ENCODE measurements at regions not wholly inside any gene's neighbourhood (a gene's known extent, or its start where the extent isn't known, plus 50 kb on each side); places are given as distances from the start of the nearest gene placed in this dataset.

DNA sequence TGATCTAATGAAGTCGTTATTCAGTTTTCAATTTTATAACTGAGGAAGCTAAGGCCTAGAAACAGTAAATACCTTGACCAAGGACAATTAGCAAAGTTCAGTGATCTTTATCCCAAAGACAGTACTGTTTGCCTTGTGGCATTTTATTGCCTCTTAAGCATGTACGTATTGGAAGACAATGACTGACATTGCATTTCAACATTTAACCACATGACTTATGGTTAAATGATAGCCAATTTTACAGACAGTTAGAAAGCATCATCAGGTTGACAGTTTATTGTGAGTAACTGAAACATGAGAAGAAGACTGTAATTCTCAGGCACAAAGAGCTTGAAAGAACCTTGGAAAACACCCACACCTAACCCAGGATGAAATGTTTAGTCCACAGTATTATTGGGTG, 390.8 kb upstream of the ZNF385D start:
- no peaks in the 10 kb centered on the region for H3K36me3 ChIP-seq (ENCODE audit: control insufficient read depth, insufficient read depth, low read length)
- H3K4me3 ChIP-seq (ENCODE audit: low read depth, low read length) = no peak overlapping the region
- no peaks in the 10 kb centered on the region for H3K27me3 ChIP-seq (ENCODE audit: control insufficient read depth, insufficient read depth, low read length)
- CTCF ChIA-PET = no interaction called here
- no peak for TF ChIP-seq CTCF (IDR thresholded peaks at IDR 0.05; ENCODE audit: insufficient read depth, low read depth, low read length)
- no peak for DNase-seq (ENCODE audit: low read depth)
- POLR2A ChIA-PET = no interaction called here

DNA sequence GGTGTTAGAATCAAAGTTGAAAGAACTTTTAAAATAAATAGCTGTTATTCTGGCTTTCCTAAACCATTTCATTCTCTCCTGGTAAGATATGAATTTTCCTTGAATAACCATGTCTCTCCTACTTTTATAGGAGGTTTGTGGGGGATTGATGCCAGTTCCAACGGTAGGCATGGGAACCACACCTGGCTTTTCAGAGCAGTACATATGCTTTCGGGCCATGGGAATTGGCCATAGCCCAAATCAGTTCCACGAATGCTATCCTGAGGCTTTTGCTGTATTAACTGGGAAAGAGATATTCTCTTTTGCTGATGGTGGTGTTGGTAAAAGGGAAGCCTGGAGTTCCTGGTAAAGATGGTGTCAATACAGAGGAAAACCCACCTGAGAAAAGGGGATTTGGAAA, 396.2 kb upstream of the ZNF385D start:
- ChIA-PET CTCF (no interaction called here), POLR2A (no interaction called here)
- H3K27me3 ChIP-seq (ENCODE audit: control insufficient read depth, insufficient read depth, low read length) = no peaks in the 10 kb centered on the region
- no peak for DNase-seq (ENCODE audit: low read depth)
- TF ChIP-seq CTCF (IDR thresholded peaks at IDR 0.05; ENCODE audit: insufficient read depth, low read depth, low read length) = no peak
- no peak overlapping the region for H3K4me3 ChIP-seq (ENCODE audit: low read depth, low read length)
- H3K36me3 ChIP-seq (ENCODE audit: control insufficient read depth, insufficient read depth, low read length) = no peaks in the 10 kb centered on the region

GRCh38 chr3:22156868-22157267, 405.9 kb upstream of the ZNF385D start:
- ChIA-PET POLR2A (no interaction called here), CTCF (no interaction called here)
- no peak for TF ChIP-seq CTCF (IDR thresholded peaks at IDR 0.05; ENCODE audit: insufficient read depth, low read depth, low read length)
- Histone ChIP-seq H3K27me3 (ENCODE audit: control insufficient read depth, insufficient read depth, low read length) (no peaks in the 10 kb centered on the region), H3K4me3 (ENCODE audit: low read depth, low read length) (no peak overlapping the region), H3K36me3 (ENCODE audit: control insufficient read depth, insufficient read depth, low read length) (no peaks in the 10 kb centered on the region)
- DNase-seq (ENCODE audit: low read depth) = no peak

DNA sequence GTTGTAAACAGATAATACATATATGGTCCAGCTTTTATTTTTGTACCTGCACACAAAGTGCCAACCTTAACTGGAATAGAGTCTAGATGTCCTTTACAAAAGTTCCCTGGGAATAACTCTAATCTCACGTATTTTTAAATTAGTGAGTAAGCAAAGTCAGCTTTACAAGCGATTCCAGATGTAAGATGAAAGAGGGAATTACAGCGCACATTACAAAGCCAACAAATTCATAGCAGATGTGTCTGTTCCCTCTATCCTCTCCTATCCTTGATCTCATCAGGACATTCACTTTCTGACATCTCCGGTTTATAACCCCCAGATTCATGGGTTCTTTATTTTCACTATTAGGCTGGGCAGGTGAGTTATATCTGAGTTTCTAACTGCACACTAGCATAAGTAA, 406.8 kb upstream of the ZNF385D start:
- POLR2A ChIA-PET = no interaction called here
- TF ChIP-seq CTCF (IDR thresholded peaks at IDR 0.05; ENCODE audit: insufficient read depth, low read depth, low read length) = no peak
- DNase-seq (ENCODE audit: low read depth) = no peak
- Histone ChIP-seq H3K36me3 (ENCODE audit: control insufficient read depth, insufficient read depth, low read length) (no peaks in the 10 kb centered on the region), H3K4me3 (ENCODE audit: low read depth, low read length) (no peak overlapping the region), H3K27me3 (ENCODE audit: control insufficient read depth, insufficient read depth, low read length) (no peaks in the 10 kb centered on the region)
- CTCF ChIA-PET = no interaction called here

DNA sequence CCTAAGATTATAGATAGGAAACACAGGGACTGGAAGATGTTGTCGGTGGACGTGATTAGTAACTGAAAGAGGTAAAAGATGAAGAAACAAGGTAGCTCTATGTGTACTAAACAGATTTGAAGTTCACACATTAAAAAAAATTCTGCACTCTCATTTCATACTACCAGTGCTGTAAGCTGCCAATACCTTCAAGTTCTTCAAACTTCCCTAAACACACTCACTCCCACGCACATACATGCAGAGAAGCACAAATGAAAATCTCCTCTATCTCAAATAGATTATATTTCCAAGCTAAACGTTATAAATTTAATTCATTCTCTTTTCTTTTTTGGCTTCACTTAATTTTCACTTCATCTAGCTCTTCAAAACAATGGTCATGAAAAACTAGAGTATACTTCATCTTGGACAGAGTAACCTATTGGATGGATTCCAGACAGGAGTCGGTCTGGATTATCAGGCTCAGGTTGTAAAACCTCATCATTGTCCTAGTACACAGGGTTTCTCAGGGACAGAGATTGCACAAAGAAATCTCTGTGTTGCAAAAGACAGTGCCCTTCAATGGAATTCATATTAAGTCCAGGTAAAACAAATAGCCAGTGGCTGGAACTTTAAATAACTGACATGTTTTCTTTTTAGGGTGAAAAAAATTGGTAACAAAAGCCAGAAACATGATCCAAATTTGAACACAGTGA, 408.1 kb upstream of the ZNF385D start:
- no peak for DNase-seq (ENCODE audit: low read depth)
- Histone ChIP-seq H3K4me3 (ENCODE audit: low read depth, low read length) (no peak overlapping the region), H3K36me3 (ENCODE audit: control insufficient read depth, insufficient read depth, low read length) (no peaks in the 10 kb centered on the region), H3K27me3 (ENCODE audit: control insufficient read depth, insufficient read depth, low read length) (no peaks in the 10 kb centered on the region)
- no peak for TF ChIP-seq CTCF (IDR thresholded peaks at IDR 0.05; ENCODE audit: insufficient read depth, low read depth, low read length)
- POLR2A ChIA-PET = no interaction called here
- CTCF ChIA-PET = interaction anchor here (1.1 kb wide), 1 partner anchor 39 kb away, joined by 3 read pairs; no protein-coding TSS in a partner anchor

Data from BJ (cell line).